ENCODE measurements at regions not wholly inside any gene's neighbourhood (a gene's known extent, or its start where the extent isn't known, plus 50 kb on each side); places are given as distances from the start of the nearest gene placed in this dataset.

DNA sequence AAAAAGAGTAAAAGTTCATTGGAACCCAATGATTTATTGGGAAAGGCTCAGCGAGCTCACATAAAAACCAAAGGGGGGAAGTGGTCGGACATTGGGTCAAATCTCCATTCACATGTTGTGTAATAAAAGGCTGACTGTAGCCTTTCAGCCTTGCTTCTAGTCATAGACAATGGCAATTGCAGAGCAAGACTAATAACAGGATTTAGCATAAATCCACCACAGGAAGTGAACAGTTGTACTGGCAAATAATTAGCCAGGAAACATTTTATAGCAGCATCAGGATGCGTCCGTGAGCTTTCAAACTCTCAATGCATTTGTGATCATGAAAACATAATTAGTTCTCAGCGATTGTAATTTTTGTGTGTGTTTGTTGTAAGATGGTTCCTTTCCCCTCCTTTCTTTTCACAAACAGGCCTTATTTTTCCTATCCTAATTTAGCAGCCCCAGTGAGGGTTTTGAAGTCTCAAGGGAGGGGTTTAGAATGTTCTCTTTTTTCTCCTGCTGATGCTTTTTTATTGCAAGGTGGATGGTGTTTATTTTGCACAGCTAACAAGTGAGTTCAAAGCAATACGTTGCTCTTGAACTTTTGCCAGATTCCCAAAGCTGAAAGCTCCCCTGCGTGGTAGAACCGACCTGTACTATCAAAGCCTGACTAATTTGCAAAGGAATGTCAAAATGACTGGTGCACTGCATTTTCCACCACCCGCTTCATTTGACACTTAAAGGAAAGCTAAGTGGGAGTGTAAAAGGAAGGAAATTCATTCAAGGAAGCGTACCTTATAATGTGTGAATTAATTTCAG is 105.6 kb downstream of the SPRY2 start:
- Histone ChIP-seq H3K27me3 (replicated peaks in 1 of 2; ENCODE audit: control insufficient read depth in 2 of 2, insufficient read depth in 2 of 2, low read length in 1 of 2) (no peaks in the 10 kb centered on the region), H3K36me3 (ENCODE audit: control insufficient read depth in 2 of 2, insufficient read depth in 2 of 2, low read length in 1 of 2) (no peaks in the 10 kb centered on the region), H3K4me3 (no peak overlapping the region), H2AFZ (ENCODE audit: control insufficient read depth, low read depth, low read length) (no peak overlapping the region; the same call in 1 of the 2 replicates), H3K27ac (ENCODE audit: control insufficient read depth, insufficient read depth) (no peak overlapping the region), H3K4me2 (ENCODE audit: control insufficient read depth, insufficient read depth) (no peak overlapping the region), H3K9ac (ENCODE audit: control insufficient read depth, insufficient read depth, low read length) (no peak overlapping the region), H3K79me2 (ENCODE audit: control insufficient read depth, insufficient read depth, low read length) (no peaks in the 10 kb centered on the region), H3K9me3 (replicated peaks; ENCODE audit: control insufficient read depth, insufficient read depth, low read length) (no peaks in the 10 kb centered on the region), H3K4me1 (ENCODE audit: control insufficient read depth, insufficient read depth, low read length) (no peaks in the 10 kb centered on the region), H4K20me1 (ENCODE audit: control insufficient read depth, insufficient read depth) (no peaks in the 10 kb centered on the region)
- in situ Hi-C loops (cut with MboI) (no loop called here), intact Hi-C loops (cut with micrococcal nuclease; ENCODE audit: unreplicated experiment) (loop anchor here (2.0 to 5.0 kb wide), 2 partner anchors 105 to 458 kb away; partner anchors contain the start of gene SPRY2)
- ATAC-seq (peak; percentile 89), DNase-seq (ENCODE audit: low read depth, low spot score) (no peak), FAIRE-seq (no peak)
- CTCF ChIA-PET = interaction anchor here (0.8 to 2.3 kb wide), 16 partner anchors 10 to 556 kb away, joined by 3 to 8 read pairs (median 3); no protein-coding TSS in a partner anchor
- BruUV-seq (replicated peaks) = no TSS peak
- SMC1A ChIA-PET (ENCODE audit: uncharacterized antibody, unreplicated experiment) = interaction anchor here (0.5 to 6.0 kb wide), 37 partner anchors 8 to 742 kb away, joined by 3 to 66 read pairs (median 4); no protein-coding TSS in a partner anchor
- RAD21 ChIA-PET (ENCODE audit: unreplicated experiment) = interaction anchor here (0.8 to 3.5 kb wide), 21 partner anchors 9 to 494 kb away, joined by 3 to 13 read pairs (median 4); partner anchors contain the start of gene SPRY2
- 21% methylated on average over 10 of the region's 10 CpGs for WGBS (ENCODE audit: insufficient coverage, insufficient replicate concordance, low lambda C conversion rate, missing lambda C conversion rate)
- POLR2A ChIA-PET = interaction anchor here (0.6 to 2.0 kb wide), 7 partner anchors 14 to 186 kb away, joined by 3 to 7 read pairs (median 3); partner anchors contain the start of gene SPRY2
- TF ChIP-seq NBN (IDR thresholded peaks at IDR 0.05) (peak; percentile 19; the same call in 1 of the 2 replicates), ZSCAN29 (IDR thresholded peaks at IDR 0.05) (no peak), EP300 (IDR thresholded peaks at IDR 0.05; ENCODE audit: borderline replicate concordance in 1 of 2, control insufficient read depth in 1 of 2, low read depth in 2 of 2, low read length in 2 of 2) (peak in 1 of 2 experiments; percentile 64; a peak in 1 of 4 replicates), BRCA1 (IDR thresholded peaks at IDR 0.05; ENCODE audit: low read depth, low read length) (no peak), KDM1A (IDR thresholded peaks at IDR 0.05; ENCODE audit: borderline replicate concordance) (no peak), MTA2 (IDR thresholded peaks at IDR 0.05; ENCODE audit: low read depth) (peak; percentile 45; the same call in 1 of the 2 replicates), RBBP5 (conservative IDR thresholded peaks at IDR 0.05) (no peak), BCL11A (IDR thresholded peaks at IDR 0.05; ENCODE audit: low read depth, low read length) (0 out of 2 replicates have a peak, but pooled peaks have one; percentile 30), CHD4 (IDR thresholded peaks at IDR 0.05) (no peak), DPF2 (IDR thresholded peaks at IDR 0.05) (0 out of 2 replicates have a peak, but pooled peaks have one; percentile 36), SRF (IDR thresholded peaks at IDR 0.05; ENCODE audit: low read depth in 2 of 2, low read length in 2 of 2) (no peak)
- TF ChIP-seq, protein P1, sequence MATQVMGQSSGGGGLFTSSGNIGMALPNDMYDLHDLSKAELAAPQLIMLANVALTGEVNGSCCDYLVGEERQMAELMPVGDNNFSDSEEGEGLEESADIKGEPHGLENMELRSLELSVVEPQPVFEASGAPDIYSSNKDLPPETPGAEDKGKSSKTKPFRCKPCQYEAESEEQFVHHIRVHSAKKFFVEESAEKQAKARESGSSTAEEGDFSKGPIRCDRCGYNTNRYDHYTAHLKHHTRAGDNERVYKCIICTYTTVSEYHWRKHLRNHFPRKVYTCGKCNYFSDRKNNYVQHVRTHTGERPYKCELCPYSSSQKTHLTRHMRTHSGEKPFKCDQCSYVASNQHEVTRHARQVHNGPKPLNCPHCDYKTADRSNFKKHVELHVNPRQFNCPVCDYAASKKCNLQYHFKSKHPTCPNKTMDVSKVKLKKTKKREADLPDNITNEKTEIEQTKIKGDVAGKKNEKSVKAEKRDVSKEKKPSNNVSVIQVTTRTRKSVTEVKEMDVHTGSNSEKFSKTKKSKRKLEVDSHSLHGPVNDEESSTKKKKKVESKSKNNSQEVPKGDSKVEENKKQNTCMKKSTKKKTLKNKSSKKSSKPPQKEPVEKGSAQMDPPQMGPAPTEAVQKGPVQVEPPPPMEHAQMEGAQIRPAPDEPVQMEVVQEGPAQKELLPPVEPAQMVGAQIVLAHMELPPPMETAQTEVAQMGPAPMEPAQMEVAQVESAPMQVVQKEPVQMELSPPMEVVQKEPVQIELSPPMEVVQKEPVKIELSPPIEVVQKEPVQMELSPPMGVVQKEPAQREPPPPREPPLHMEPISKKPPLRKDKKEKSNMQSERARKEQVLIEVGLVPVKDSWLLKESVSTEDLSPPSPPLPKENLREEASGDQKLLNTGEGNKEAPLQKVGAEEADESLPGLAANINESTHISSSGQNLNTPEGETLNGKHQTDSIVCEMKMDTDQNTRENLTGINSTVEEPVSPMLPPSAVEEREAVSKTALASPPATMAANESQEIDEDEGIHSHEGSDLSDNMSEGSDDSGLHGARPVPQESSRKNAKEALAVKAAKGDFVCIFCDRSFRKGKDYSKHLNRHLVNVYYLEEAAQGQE (IDR thresholded peaks at IDR 0.05; ENCODE audit: low read depth, low read length) = no peak
- TF ChIP-seq, protein P2, sequence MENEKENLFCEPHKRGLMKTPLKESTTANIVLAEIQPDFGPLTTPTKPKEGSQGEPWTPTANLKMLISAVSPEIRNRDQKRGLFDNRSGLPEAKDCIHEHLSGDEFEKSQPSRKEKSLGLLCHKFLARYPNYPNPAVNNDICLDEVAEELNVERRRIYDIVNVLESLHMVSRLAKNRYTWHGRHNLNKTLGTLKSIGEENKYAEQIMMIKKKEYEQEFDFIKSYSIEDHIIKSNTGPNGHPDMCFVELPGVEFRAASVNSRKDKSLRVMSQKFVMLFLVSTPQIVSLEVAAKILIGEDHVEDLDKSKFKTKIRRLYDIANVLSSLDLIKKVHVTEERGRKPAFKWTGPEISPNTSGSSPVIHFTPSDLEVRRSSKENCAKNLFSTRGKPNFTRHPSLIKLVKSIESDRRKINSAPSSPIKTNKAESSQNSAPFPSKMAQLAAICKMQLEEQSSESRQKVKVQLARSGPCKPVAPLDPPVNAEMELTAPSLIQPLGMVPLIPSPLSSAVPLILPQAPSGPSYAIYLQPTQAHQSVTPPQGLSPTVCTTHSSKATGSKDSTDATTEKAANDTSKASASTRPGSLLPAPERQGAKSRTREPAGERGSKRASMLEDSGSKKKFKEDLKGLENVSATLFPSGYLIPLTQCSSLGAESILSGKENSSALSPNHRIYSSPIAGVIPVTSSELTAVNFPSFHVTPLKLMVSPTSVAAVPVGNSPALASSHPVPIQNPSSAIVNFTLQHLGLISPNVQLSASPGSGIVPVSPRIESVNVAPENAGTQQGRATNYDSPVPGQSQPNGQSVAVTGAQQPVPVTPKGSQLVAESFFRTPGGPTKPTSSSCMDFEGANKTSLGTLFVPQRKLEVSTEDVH (IDR thresholded peaks at IDR 0.05; ENCODE audit: low read depth, partially characterized antibody) = no peak
- TF ChIP-seq, protein P3, sequence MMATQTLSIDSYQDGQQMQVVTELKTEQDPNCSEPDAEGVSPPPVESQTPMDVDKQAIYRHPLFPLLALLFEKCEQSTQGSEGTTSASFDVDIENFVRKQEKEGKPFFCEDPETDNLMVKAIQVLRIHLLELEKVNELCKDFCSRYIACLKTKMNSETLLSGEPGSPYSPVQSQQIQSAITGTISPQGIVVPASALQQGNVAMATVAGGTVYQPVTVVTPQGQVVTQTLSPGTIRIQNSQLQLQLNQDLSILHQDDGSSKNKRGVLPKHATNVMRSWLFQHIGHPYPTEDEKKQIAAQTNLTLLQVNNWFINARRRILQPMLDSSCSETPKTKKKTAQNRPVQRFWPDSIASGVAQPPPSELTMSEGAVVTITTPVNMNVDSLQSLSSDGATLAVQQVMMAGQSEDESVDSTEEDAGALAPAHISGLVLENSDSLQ (IDR thresholded peaks at IDR 0.05) = no peak

All from GM12878 (cell line).